GM23338 (cell line): ENCODE measurements at regions not wholly inside any gene's neighbourhood (a gene's known extent, or its start where the extent isn't known, plus 50 kb on each side); places are given as distances from the start of the nearest gene placed in this dataset.

Experiments
- ATAC-seq: fragments of 200-7000 bp; cut with Tn5 transposase; 3 replicates; pipeline ENCODE4 v1.9.1; 2020
- DNase-seq: peaks from one replicate; pipeline ENCODE4 v3.0.0-alpha.2; 2015; ENCODE audit warnings: low spot score
- H2AFZ ChIP-seq: fragments of 200-600 bp; sonication (generic); 2 replicates; pipeline ENCODE4 v1.8.0; 2016; ENCODE audit warnings: antibody characterized with exemption, mild to moderate bottlenecking, moderate library complexity
- H3F3A ChIP-seq: fragments of 200-600 bp; sonication (generic); replicated peaks from 2 replicates; pipeline ENCODE4 v1.8.0; 2017; ENCODE audit warnings: antibody characterized with exemption, mixed run types, low read depth
- H3K27ac ChIP-seq: fragments of 200-600 bp; sonication (generic); 2 replicates; pipeline ENCODE4 v1.6.1; 2016; ENCODE audit warnings: low read depth
- H3K27me3 ChIP-seq: fragments of 200-600 bp; sonication (generic); 2 replicates; pipeline ENCODE4 v1.8.0; 2016; ENCODE audit warnings: mild to moderate bottlenecking, mixed run types, moderate library complexity; ENCODE audit not compliant: insufficient read depth
- H3K36me3 ChIP-seq: fragments of 200-600 bp; sonication (generic); 2 replicates; pipeline ENCODE4 v1.8.0; 2016; ENCODE audit warnings: mild to moderate bottlenecking; ENCODE audit not compliant: insufficient read depth
- H3K4me1 ChIP-seq: fragments of 200-600 bp; sonication (generic); 2 replicates; pipeline ENCODE4 v1.8.0; 2016; ENCODE audit warnings: mild to moderate bottlenecking, moderate library complexity; ENCODE audit not compliant: insufficient read depth
- H3K4me2 ChIP-seq: fragments of 200-600 bp; sonication (generic); 2 replicates; pipeline ENCODE4 v1.7.1; 2017; ENCODE audit warnings: mixed run types
- H3K4me3 ChIP-seq: fragments of 200-600 bp; sonication (generic); 2 replicates; pipeline ENCODE4 v1.6.1; 2016; ENCODE audit warnings: mixed run types
- H3K79me2 ChIP-seq: fragments of 200-600 bp; sonication (generic); replicated peaks from 2 replicates; pipeline ENCODE4 v1.8.0; 2017; ENCODE audit warnings: mild to moderate bottlenecking; ENCODE audit not compliant: insufficient read depth
- H3K9me2 ChIP-seq: fragments of 200-600 bp; sonication (generic); 2 replicates; pipeline ENCODE4 v1.8.0; 2017; ENCODE audit not compliant: insufficient read depth
- H4K20me1 ChIP-seq: fragments of 200-600 bp; sonication (generic); replicated peaks from 2 replicates; pipeline ENCODE4 v1.8.0; 2017; ENCODE audit warnings: mild to moderate bottlenecking; ENCODE audit not compliant: insufficient read depth
- H3K27ac Mint-ChIP-seq: 2 replicates; pipeline ENCODE4 v1.8.0; 2020; ENCODE audit warnings: inconsistent platforms, mild to moderate bottlenecking, moderate library complexity, mixed read lengths
- H3K27me3 Mint-ChIP-seq: 3 replicates; pipeline ENCODE4 v1.8.0; 2022; ENCODE audit warnings: low read depth, mild to moderate bottlenecking, moderate library complexity, mixed read lengths, inconsistent platforms; ENCODE audit not compliant: insufficient read depth, poor library complexity
- H3K36me3 Mint-ChIP-seq: 3 replicates; pipeline ENCODE4 v1.8.0; 2021; ENCODE audit warnings: low read depth, mild to moderate bottlenecking, inconsistent platforms, moderate library complexity, mixed read lengths
- H3K4me1 Mint-ChIP-seq: 3 replicates; pipeline ENCODE4 v1.8.0; 2020; ENCODE audit warnings: mild to moderate bottlenecking, inconsistent platforms, mixed read lengths
- H3K4me3 Mint-ChIP-seq: 3 replicates; pipeline ENCODE4 v1.8.0; 2021; ENCODE audit warnings: moderate library complexity, mild to moderate bottlenecking, inconsistent platforms, mixed read lengths
- H3K9me3 Mint-ChIP-seq: 3 replicates; pipeline ENCODE4 v1.8.0; 2020; ENCODE audit warnings: moderate library complexity, mild to moderate bottlenecking, inconsistent platforms, mixed read lengths
- CREB1 ChIP-seq: fragments of 250-450 bp; sonication (Bioruptor Pico); IDR thresholded peaks from 2 replicates; pipeline ENCODE4 v1.5.0; 2020; ENCODE audit warnings: low read depth, mild to moderate bottlenecking, moderate library complexity
- ETS1 ChIP-seq: IDR thresholded peaks from 2 replicates; pipeline ENCODE4 v1.6.1; 2016; ENCODE audit warnings: antibody characterized with exemption
- EZH2phosphoT487 ChIP-seq: fragments of 200-600 bp; sonication (generic); IDR thresholded peaks from one replicate; pipeline ENCODE4 v1.8.1; 2018; ENCODE audit warnings: antibody characterized with exemption; ENCODE audit not compliant: unreplicated experiment
- ZNF331 ChIP-seq: fragments of 250-450 bp; sonication (Bioruptor Pico); IDR thresholded peaks from 2 replicates; pipeline ENCODE4 v1.5.0; 2020; ENCODE audit warnings: low read depth, mild to moderate bottlenecking, moderate library complexity
- TF ChIP-seq, protein P1 (sequence below), 2 experiments: fragments of 200-600 bp in 1 of 2; sonication (generic) in 1 of 2; conservative IDR thresholded peaks; 2 replicates each; pipeline versions ENCODE4 v1.5.1 to v1.6.1; 2016 to 2017; ENCODE audit warnings: antibody characterized with exemption in 2 of 2, low read depth in 2 of 2, mild to moderate bottlenecking in 2 of 2, moderate library complexity in 1 of 2
- TF ChIP-seq, protein P2 (sequence below): IDR thresholded peaks from one replicate; pipeline ENCODE4 v1.6.1; 2018; ENCODE audit warnings: antibody characterized with exemption; ENCODE audit not compliant: unreplicated experiment

GRCh38 chr11:64484191-64485022 lies 71.3 kb upstream of the SLC22A11 start:
- Histone ChIP-seq H3K27me3 (peaks cover 6% of the 10 kb centered on the region; the same call in 1 of the 2 replicates), H3K4me1 (no peaks in the 10 kb centered on the region), H4K20me1 (no peaks in the 10 kb centered on the region; the same call in 1 of the 2 replicates), H3K4me2 (no peak overlapping the region), H3K4me3 (no peak overlapping the region), H3K36me3 (no peaks in the 10 kb centered on the region), H3K27ac (no peak overlapping the region), H2AFZ (peak overlapping the region; percentile 43; the same call in 1 of the 2 replicates), H3K9me2 (no peaks in the 10 kb centered on the region), H3K79me2 (no peaks in the 10 kb centered on the region), H3F3A (no peaks in the 10 kb centered on the region)
- no peak overlapping the region for H3K27ac Mint-ChIP-seq
- no peak overlapping the region for H3K4me3 Mint-ChIP-seq
- DNase-seq, result no peak
- H3K27me3 Mint-ChIP-seq, result peaks cover 7% of the 10 kb centered on the region
- TF ChIP-seq CREB1 (no peak), ETS1 (no peak), ZNF331 (no peak), EZH2phosphoT487 (no peak)
- TF ChIP-seq, protein P1, sequence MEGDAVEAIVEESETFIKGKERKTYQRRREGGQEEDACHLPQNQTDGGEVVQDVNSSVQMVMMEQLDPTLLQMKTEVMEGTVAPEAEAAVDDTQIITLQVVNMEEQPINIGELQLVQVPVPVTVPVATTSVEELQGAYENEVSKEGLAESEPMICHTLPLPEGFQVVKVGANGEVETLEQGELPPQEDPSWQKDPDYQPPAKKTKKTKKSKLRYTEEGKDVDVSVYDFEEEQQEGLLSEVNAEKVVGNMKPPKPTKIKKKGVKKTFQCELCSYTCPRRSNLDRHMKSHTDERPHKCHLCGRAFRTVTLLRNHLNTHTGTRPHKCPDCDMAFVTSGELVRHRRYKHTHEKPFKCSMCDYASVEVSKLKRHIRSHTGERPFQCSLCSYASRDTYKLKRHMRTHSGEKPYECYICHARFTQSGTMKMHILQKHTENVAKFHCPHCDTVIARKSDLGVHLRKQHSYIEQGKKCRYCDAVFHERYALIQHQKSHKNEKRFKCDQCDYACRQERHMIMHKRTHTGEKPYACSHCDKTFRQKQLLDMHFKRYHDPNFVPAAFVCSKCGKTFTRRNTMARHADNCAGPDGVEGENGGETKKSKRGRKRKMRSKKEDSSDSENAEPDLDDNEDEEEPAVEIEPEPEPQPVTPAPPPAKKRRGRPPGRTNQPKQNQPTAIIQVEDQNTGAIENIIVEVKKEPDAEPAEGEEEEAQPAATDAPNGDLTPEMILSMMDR (conservative IDR thresholded peaks at IDR 0.05; ENCODE audit: low read depth in 2 of 2), result no peak
- TF ChIP-seq, protein P2, sequence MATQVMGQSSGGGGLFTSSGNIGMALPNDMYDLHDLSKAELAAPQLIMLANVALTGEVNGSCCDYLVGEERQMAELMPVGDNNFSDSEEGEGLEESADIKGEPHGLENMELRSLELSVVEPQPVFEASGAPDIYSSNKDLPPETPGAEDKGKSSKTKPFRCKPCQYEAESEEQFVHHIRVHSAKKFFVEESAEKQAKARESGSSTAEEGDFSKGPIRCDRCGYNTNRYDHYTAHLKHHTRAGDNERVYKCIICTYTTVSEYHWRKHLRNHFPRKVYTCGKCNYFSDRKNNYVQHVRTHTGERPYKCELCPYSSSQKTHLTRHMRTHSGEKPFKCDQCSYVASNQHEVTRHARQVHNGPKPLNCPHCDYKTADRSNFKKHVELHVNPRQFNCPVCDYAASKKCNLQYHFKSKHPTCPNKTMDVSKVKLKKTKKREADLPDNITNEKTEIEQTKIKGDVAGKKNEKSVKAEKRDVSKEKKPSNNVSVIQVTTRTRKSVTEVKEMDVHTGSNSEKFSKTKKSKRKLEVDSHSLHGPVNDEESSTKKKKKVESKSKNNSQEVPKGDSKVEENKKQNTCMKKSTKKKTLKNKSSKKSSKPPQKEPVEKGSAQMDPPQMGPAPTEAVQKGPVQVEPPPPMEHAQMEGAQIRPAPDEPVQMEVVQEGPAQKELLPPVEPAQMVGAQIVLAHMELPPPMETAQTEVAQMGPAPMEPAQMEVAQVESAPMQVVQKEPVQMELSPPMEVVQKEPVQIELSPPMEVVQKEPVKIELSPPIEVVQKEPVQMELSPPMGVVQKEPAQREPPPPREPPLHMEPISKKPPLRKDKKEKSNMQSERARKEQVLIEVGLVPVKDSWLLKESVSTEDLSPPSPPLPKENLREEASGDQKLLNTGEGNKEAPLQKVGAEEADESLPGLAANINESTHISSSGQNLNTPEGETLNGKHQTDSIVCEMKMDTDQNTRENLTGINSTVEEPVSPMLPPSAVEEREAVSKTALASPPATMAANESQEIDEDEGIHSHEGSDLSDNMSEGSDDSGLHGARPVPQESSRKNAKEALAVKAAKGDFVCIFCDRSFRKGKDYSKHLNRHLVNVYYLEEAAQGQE, result no peak
- H3K9me3 Mint-ChIP-seq, result no peaks in the 10 kb centered on the region
- no peaks in the 10 kb centered on the region; the same call in 2 of the 3 replicates for H3K36me3 Mint-ChIP-seq
- 0 out of 3 replicates have a peak, but pooled peaks cover 4% of the 10 kb centered on the region for H3K4me1 Mint-ChIP-seq
- no peak for ATAC-seq

DNA sequence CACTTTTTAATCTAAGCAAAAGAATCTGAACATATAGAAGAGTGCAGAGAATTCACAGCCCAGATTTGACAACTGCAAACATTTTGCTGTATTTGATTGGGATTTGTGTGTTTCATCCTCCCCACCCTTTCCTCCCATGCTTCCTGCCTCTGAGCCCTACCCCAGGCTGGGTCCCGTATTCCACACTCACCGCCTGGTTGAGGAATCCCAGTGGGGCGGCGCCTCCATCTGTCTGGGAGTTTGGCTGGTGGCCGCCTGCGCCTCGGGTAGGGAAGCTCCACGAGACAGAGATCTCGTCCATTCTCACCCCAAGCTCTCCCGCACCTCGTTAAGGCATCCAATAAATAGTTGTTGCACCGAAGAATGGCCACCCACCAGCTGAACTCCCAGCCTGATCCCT lies 70.7 kb upstream of the SLC22A11 start:
- 0 out of 3 replicates have a peak, but pooled peaks cover 4% of the 10 kb centered on the region for H3K4me1 Mint-ChIP-seq
- Histone ChIP-seq H3K36me3 (no peaks in the 10 kb centered on the region), H3K4me3 (no peak overlapping the region), H3K27me3 (peaks cover 11% of the 10 kb centered on the region), H3K27ac (no peak overlapping the region), H4K20me1 (no peaks in the 10 kb centered on the region; the same call in 1 of the 2 replicates), H3F3A (no peaks in the 10 kb centered on the region), H3K9me2 (no peaks in the 10 kb centered on the region), H2AFZ (peak overlapping the region; percentile 43; the same call in 1 of the 2 replicates), H3K4me2 (no peak overlapping the region), H3K79me2 (no peaks in the 10 kb centered on the region), H3K4me1 (no peaks in the 10 kb centered on the region)
- no peak overlapping the region for H3K4me3 Mint-ChIP-seq
- no peaks in the 10 kb centered on the region; the same call in 2 of the 3 replicates for H3K36me3 Mint-ChIP-seq
- H3K27ac Mint-ChIP-seq, result no peak overlapping the region
- peak; percentile 39 for ATAC-seq
- peak; percentile 23 for DNase-seq
- H3K9me3 Mint-ChIP-seq, result no peaks in the 10 kb centered on the region
- H3K27me3 Mint-ChIP-seq, result peaks cover 13% of the 10 kb centered on the region
- TF ChIP-seq ZNF331, result no peak
- TF ChIP-seq, protein P1 (conservative IDR thresholded peaks at IDR 0.05; ENCODE audit: low read depth in 2 of 2), result peak in 1 of 2 experiments; percentile 28; a peak in 2 of 4 replicates
